Keratinocyte (primary cell): ENCODE measurements at regions not wholly inside any gene's neighbourhood (a gene's known extent, or its start where the extent isn't known, plus 50 kb on each side); places are given as distances from the start of the nearest gene placed in this dataset.
"Not testable (repeated sequence)": the region's sequence is repeated elsewhere in the genome, so short reads cannot be mapped to it uniquely, and the experiment has no call there.

Source experiments
- DNase-seq: peaks from one replicate; pipeline ENCODE4 v3.0.0-alpha.2; 2011; ENCODE audit warnings: low read depth, missing footprints, low spot score
- FAIRE-seq: peaks from 2 replicates; lab custom pipeline; 2011; peaks lifted over from hg19 to GRCh38; lab: Jason Lieb, UNC
- H2AFZ ChIP-seq: 2 replicates; pipeline ENCODE4 v1.6.0; 2012; ENCODE audit warnings: low read length, control low read depth, inconsistent platforms; ENCODE audit not compliant: control insufficient read depth
- H3K27ac ChIP-seq: 2 replicates; pipeline ENCODE4 v1.5.1; 2011; ENCODE audit warnings: low read length; ENCODE audit not compliant: control insufficient read depth, insufficient read depth
- H3K27me3 ChIP-seq: 3 replicates; pipeline ENCODE4 v1.6.0; 2011; ENCODE audit warnings: low read length; ENCODE audit not compliant: control insufficient read depth, insufficient read depth; ENCODE audit errors: extremely low read depth
- H3K36me3 ChIP-seq, 2 experiments: 2 replicates in 1 of 2; 3 replicates in 1 of 2; pipeline ENCODE4 v1.5.1; 2011; ENCODE audit warnings: low read length in 2 of 2, mild to moderate bottlenecking in 1 of 2; ENCODE audit not compliant: control insufficient read depth in 2 of 2, insufficient read depth in 2 of 2; ENCODE audit errors: extremely low read depth in 1 of 2
- H3K4me1 ChIP-seq: 3 replicates; pipeline ENCODE4 v1.5.1; 2011; ENCODE audit warnings: low read length; ENCODE audit not compliant: control insufficient read depth, insufficient read depth; ENCODE audit errors: extremely low read depth
- H3K4me2 ChIP-seq: 3 replicates; pipeline ENCODE4 v1.6.0; 2011; ENCODE audit warnings: low read depth, low read length; ENCODE audit not compliant: control insufficient read depth, insufficient read depth; ENCODE audit errors: extremely low read depth
- H3K4me3 ChIP-seq, 3 experiments: fragments of 200-600 bp in 1 of 3; sonication (generic) in 1 of 3; 2 replicates in 2 of 3; 3 replicates in 1 of 3; pipeline ENCODE4 v1.5.1; 2011 to 2016; ENCODE audit warnings: low read length in 3 of 3, mild to moderate bottlenecking in 3 of 3, control low read depth in 2 of 3, inconsistent platforms in 1 of 3, low read depth in 1 of 3, mixed read lengths in 1 of 3, mixed run types in 1 of 3, moderate library complexity in 1 of 3; ENCODE audit not compliant: control insufficient read depth in 2 of 3, insufficient read depth in 2 of 3; ENCODE audit errors: extremely low read depth in 1 of 3
- H3K79me2 ChIP-seq: 2 replicates; pipeline ENCODE4 v1.6.0; 2012; ENCODE audit warnings: low read length; ENCODE audit not compliant: control insufficient read depth, insufficient read depth
- H3K9ac ChIP-seq: 3 replicates; pipeline ENCODE4 v1.6.0; 2011; ENCODE audit warnings: low read length; ENCODE audit not compliant: control insufficient read depth, insufficient read depth; ENCODE audit errors: extremely low read depth
- H3K9me1 ChIP-seq: 3 replicates; pipeline ENCODE4 v1.6.0; 2011; ENCODE audit warnings: low read length; ENCODE audit not compliant: control insufficient read depth, insufficient read depth; ENCODE audit errors: extremely low read depth
- H3K9me3 ChIP-seq: 2 replicates; pipeline ENCODE4 v1.5.1; 2012; ENCODE audit warnings: low read depth, low read length; ENCODE audit not compliant: control insufficient read depth
- H4K20me1 ChIP-seq: 3 replicates; pipeline ENCODE4 v1.6.0; 2011; ENCODE audit warnings: low read length; ENCODE audit not compliant: control insufficient read depth, insufficient read depth; ENCODE audit errors: extremely low read depth
- EZH2 ChIP-seq: IDR thresholded peaks from one replicate; pipeline ENCODE4 v1.6.1; 2012; ENCODE audit warnings: inconsistent platforms, mild to moderate bottlenecking, low read length, moderate library complexity
- dilution Hi-C: fragments of 300-500 bp; cut with MboI; formaldehyde crosslinking; loops from one replicate; pipeline ENCODE4 v1.7.0; 2020; ENCODE audit warnings: low sequenced_read_pairs; ENCODE audit not compliant: extremely low pct_ligation_motif_present
- TF ChIP-seq, protein P1 (sequence below), 3 experiments: IDR thresholded peaks in 1 of 3; conservative IDR thresholded peaks in 1 of 3; optimal IDR thresholded peaks in 1 of 3; 2 replicates in 2 of 3; 3 replicates in 1 of 3; pipeline versions ENCODE3 to v1.5.1; 2011; ENCODE audit warnings: low read length in 3 of 3, mild to moderate bottlenecking in 3 of 3, moderate library complexity in 2 of 3, control low read depth in 1 of 3, inconsistent platforms in 1 of 3; ENCODE audit not compliant: insufficient read depth in 2 of 3; ENCODE audit errors: extremely low read depth in 1 of 3

DNA sequence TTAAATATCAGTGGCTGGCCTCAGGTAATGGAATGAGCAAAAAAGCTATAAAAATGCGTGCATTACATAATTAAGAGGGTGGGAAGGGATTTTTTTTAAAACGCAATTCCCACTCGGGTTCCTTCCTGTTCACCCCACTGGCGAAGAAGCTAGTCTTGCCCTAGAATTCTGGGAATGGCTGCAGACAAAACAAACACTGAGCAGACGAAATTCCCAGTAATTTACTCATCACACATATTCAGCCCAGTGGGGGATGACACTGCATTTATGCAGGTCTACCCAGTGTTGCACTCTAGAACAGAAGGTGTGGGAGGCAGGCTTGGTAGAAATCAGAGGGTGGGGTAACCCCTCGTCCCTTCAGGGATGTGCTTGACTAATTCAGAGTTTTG, 2695.0 kb upstream of the DEFB115 start:
- Histone ChIP-seq H3K9me1 (no peaks in the 10 kb centered on the region), H4K20me1 (no peaks in the 10 kb centered on the region), H3K4me2 (no peak overlapping the region), H3K27me3 (no peaks in the 10 kb centered on the region), H2AFZ (no peak overlapping the region), H3K4me1 (no peaks in the 10 kb centered on the region), H3K79me2 (no peaks in the 10 kb centered on the region), H3K9ac (no peak overlapping the region), H3K27ac (no peak overlapping the region), H3K9me3 (peaks cover 21% of the 10 kb centered on the region), H3K36me3 (no peaks in the 10 kb centered on the region), H3K4me3 (no peak overlapping the region)
- DNase-seq: no peak
- FAIRE-seq: no peak
- TF ChIP-seq EZH2: no peak
- TF ChIP-seq, protein P1, sequence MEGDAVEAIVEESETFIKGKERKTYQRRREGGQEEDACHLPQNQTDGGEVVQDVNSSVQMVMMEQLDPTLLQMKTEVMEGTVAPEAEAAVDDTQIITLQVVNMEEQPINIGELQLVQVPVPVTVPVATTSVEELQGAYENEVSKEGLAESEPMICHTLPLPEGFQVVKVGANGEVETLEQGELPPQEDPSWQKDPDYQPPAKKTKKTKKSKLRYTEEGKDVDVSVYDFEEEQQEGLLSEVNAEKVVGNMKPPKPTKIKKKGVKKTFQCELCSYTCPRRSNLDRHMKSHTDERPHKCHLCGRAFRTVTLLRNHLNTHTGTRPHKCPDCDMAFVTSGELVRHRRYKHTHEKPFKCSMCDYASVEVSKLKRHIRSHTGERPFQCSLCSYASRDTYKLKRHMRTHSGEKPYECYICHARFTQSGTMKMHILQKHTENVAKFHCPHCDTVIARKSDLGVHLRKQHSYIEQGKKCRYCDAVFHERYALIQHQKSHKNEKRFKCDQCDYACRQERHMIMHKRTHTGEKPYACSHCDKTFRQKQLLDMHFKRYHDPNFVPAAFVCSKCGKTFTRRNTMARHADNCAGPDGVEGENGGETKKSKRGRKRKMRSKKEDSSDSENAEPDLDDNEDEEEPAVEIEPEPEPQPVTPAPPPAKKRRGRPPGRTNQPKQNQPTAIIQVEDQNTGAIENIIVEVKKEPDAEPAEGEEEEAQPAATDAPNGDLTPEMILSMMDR (optimal IDR thresholded peaks at IDR 0.05 in 1 of 3, IDR thresholded peaks at IDR 0.05 in 1 of 3, conservative IDR thresholded peaks at IDR 0.05 in 1 of 3; ENCODE audit: extremely low read depth in 1 of 3, insufficient read depth in 2 of 3, low read length in 3 of 3): no peak
- dilution Hi-C loops: no loop called here

DNA sequence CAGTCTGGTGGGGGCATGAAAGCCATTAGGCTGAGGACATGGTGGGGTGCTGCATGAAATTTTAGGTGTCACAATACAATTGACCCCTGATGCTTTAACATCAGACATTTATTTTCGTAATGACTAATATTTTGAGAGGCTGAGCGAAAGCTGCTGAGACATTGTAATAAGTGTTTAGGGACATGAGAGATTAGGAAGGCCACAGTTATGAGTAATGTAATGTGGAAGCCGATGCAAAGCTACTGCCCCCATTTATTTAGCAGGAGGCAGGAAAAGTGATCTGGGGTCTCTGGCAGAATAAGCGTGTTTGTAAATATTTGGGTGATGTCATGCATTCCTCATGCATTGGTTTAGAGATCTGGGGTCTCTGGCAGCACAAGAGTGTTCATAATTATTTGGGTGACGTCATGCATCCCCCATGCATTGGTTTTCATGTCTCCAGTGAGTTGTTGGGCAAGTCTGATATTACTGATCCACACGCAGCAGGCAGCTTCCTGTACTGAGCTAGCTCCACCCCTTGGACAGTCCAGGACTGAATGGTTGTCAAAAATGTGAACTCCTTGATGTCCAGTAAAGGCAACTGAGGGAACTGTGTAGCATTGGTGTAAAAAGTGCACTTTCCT, 2694.5 kb upstream of the DEFB115 start:
- H4K20me1 ChIP-seq, DNase-seq, H3K9me1 ChIP-seq, H3K4me1 ChIP-seq, H3K27ac ChIP-seq, H3K79me2 ChIP-seq, H3K36me3 ChIP-seq, H3K4me2 ChIP-seq, dilution Hi-C loops, H3K9ac ChIP-seq, H2AFZ ChIP-seq, FAIRE-seq, H3K27me3 ChIP-seq, H3K4me3 ChIP-seq: not testable (repeated sequence)
- peaks cover 21% of the 10 kb centered on the region for H3K9me3 ChIP-seq

DNA sequence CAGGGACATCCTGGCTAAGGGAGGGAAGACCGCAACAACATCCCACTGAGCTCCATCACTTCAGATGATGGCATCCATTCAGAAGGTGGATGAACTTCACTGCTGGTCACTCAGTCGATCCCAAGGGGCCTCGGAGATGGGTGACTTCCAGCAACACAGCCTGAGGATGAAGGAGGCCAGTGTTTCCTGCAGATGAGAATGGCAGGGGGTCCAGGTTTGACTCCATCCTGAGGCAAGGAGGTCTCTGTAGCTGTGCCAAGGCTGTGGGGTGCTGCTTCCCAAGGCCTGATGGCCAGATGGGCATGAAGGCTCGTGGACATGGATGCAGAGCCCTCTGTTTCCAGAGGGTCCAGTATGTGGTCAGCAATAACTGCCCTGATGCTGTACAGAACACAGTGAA, 2693.4 kb upstream of the DEFB115 start:
- H3K9me1 ChIP-seq, DNase-seq, H3K36me3 ChIP-seq, H3K79me2 ChIP-seq, H3K4me2 ChIP-seq, FAIRE-seq, dilution Hi-C loops, H3K9ac ChIP-seq, H3K4me3 ChIP-seq, H3K27ac ChIP-seq, H4K20me1 ChIP-seq, H3K4me1 ChIP-seq, H2AFZ ChIP-seq, H3K27me3 ChIP-seq: not testable (repeated sequence)
- peaks cover 21% of the 10 kb centered on the region for H3K9me3 ChIP-seq

DNA sequence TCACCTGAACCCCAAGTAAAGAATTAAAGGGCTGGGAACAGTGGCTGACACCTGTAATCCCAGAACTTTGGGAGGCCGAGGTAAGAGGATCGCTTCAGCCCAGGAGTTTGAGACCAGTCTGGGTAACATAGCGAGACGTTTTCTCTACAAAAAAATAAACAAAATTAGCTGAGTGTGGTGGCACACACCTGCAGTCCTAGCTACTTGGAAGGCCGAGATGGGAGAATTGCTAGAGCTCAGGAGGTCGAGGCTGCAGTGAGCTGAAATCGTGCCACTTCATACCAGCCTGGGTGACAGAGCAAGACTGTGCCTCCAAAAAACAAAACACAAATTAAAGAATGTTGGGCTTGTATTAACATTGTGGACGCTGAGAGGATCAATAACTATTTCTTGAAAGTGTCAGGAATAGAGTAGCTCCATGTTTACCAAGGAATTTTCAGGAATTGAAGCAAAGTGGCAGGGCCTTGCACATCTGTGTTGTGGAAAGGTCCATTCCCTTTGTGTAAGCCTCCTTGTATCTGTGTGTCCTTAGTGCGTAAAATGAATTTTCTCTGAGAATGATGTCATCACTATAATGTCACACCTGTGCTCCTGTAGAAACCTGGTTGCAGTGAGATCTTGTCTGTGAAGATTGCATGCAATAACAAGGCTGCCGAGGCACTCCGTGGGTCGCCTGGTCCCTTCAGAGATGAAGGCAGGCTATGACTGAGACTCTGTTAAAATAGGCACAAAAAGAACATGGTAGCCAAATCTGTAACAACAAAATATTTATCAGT, 2692.6 kb upstream of the DEFB115 start:
- H3K4me2 ChIP-seq, H2AFZ ChIP-seq, H3K4me1 ChIP-seq, H3K27ac ChIP-seq, H3K4me3 ChIP-seq, H3K36me3 ChIP-seq, FAIRE-seq, DNase-seq, H3K9ac ChIP-seq, dilution Hi-C loops, H3K79me2 ChIP-seq, H3K27me3 ChIP-seq, H4K20me1 ChIP-seq, H3K9me1 ChIP-seq: not testable (repeated sequence)
- peaks cover 19% of the 10 kb centered on the region for H3K9me3 ChIP-seq
